H1 (cell line): ENCODE measurements at regions not wholly inside any gene's neighbourhood (a gene's known extent, or its start where the extent isn't known, plus 50 kb on each side); places are given as distances from the start of the nearest gene placed in this dataset.

Experiments used
- CTCF ChIA-PET: fragments of 300-600 bp; sonication (Branson Sonifier 250); formaldehyde crosslinking; loops from one replicate; lab custom pipeline; 2021; ENCODE audit not compliant: partially characterized antibody; lab: Charles Lee
- POLR2A ChIA-PET: fragments of 300-600 bp; sonication (Branson Sonifier 250); formaldehyde crosslinking; loops from one replicate; lab custom pipeline; 2021; ENCODE audit warnings: inconsistent platforms; ENCODE audit not compliant: partially characterized antibody; lab: Charles Lee
- DNase-seq, 2 experiments: peaks; one replicate each; pipeline versions ENCODE4 v3.0.0 to v3.0.0-alpha.2; 2010 to 2022; ENCODE audit warnings: low spot score in 2 of 2, low read depth in 1 of 2, mixed read lengths in 1 of 2
- FAIRE-seq: peaks from 2 replicates; lab custom pipeline; 2011; peaks lifted over from hg19 to GRCh38; lab: Jason Lieb, UNC
- H2AFZ ChIP-seq: 2 replicates; pipeline ENCODE4 v1.8.1; 2012; ENCODE audit warnings: low read length, inconsistent platforms
- H2AK5ac ChIP-seq: 2 replicates; pipeline ENCODE4 v1.6.1; 2013; ENCODE audit warnings: low read depth, low read length
- H2BK120ac ChIP-seq: replicated peaks from 2 replicates; pipeline ENCODE3; 2013; ENCODE audit warnings: low read depth, low read length, inconsistent platforms
- H2BK12ac ChIP-seq: 2 replicates; pipeline ENCODE4 v1.6.1; 2013; ENCODE audit warnings: low read depth, low read length
- H2BK15ac ChIP-seq: 2 replicates; pipeline ENCODE4 v1.6.1; 2013; ENCODE audit warnings: low read length
- H2BK20ac ChIP-seq: 2 replicates; pipeline ENCODE4 v1.6.1; 2013; ENCODE audit warnings: low read length
- H2BK5ac ChIP-seq: 2 replicates; pipeline ENCODE4 v1.6.1; 2013; ENCODE audit warnings: low read depth, low read length
- H3K14ac ChIP-seq: 2 replicates; pipeline ENCODE4 v1.6.1; 2013; ENCODE audit warnings: inconsistent platforms; ENCODE audit not compliant: insufficient read length
- H3K18ac ChIP-seq: 2 replicates; pipeline ENCODE4 v1.6.1; 2013; ENCODE audit warnings: low read length; ENCODE audit errors: extremely low read depth
- H3K23ac ChIP-seq: 2 replicates; pipeline ENCODE4 v1.6.1; 2013; ENCODE audit warnings: inconsistent platforms; ENCODE audit not compliant: insufficient read length
- H3K23me2 ChIP-seq: 2 replicates; pipeline ENCODE4 v1.6.1; 2013; ENCODE audit warnings: low read depth, low read length
- H3K27ac ChIP-seq: 2 replicates; pipeline ENCODE4 v1.6.1; 2011; ENCODE audit warnings: low read depth, low read length, inconsistent platforms
- H3K27me3 ChIP-seq, 4 experiments: replicated peaks in 1 of 4; 1 replicate in 1 of 4; 2 replicates in 3 of 4; pipeline versions ENCODE4 v1.6.1 to v1.8.1; 2011 to 2013; ENCODE audit warnings: low read length in 3 of 4, mild to moderate bottlenecking in 3 of 4, inconsistent platforms in 2 of 4, mixed read lengths in 2 of 4, moderate library complexity in 1 of 4; ENCODE audit not compliant: control insufficient read depth in 3 of 4, insufficient read depth in 3 of 4; ENCODE audit errors: extremely low read depth in 1 of 4
- H3K36me3 ChIP-seq, 4 experiments: 2 replicates each; pipeline versions ENCODE4 v1.6.1 to v1.8.1; 2011 to 2013; ENCODE audit warnings: mild to moderate bottlenecking in 4 of 4, low read length in 3 of 4, moderate library complexity in 2 of 4, control low read depth in 1 of 4, inconsistent platforms in 1 of 4; ENCODE audit not compliant: insufficient read depth in 4 of 4, control insufficient read depth in 2 of 4
- H3K4ac ChIP-seq: replicated peaks from 2 replicates; pipeline ENCODE3; 2013; ENCODE audit warnings: low read length, low read depth, mixed read lengths, inconsistent platforms; ENCODE audit not compliant: insufficient read length
- H3K4me1 ChIP-seq, 4 experiments: replicated peaks in 1 of 4; 1 replicate in 1 of 4; 2 replicates in 3 of 4; pipeline versions ENCODE4 v1.6.1 to v1.8.1; 2011 to 2013; ENCODE audit warnings: low read length in 3 of 4, inconsistent platforms in 2 of 4, mixed read lengths in 1 of 4; ENCODE audit not compliant: insufficient read depth in 4 of 4, control insufficient read depth in 3 of 4
- H3K4me2 ChIP-seq, 2 experiments: 2 replicates each; pipeline versions ENCODE4 v1.6.1 to v1.8.1; 2011 to 2013; ENCODE audit warnings: low read depth in 2 of 2, low read length in 2 of 2, control low read depth in 1 of 2, inconsistent platforms in 1 of 2, mild to moderate bottlenecking in 1 of 2; ENCODE audit not compliant: insufficient read depth in 1 of 2
- H3K4me3 ChIP-seq, 4 experiments: fragments of 200-600, 300-600 bp in 1 of 4; sonication (generic), shearing (Covaris generic), sonication (Bioruptor Twin) in 1 of 4; 2 replicates each; pipeline versions ENCODE4 v1.5.1 to v1.8.1; 2011 to 2016; ENCODE audit warnings: low read length in 4 of 4, low read depth in 3 of 4, control low read depth in 2 of 4, inconsistent platforms in 2 of 4, mild to moderate bottlenecking in 2 of 4, mixed read lengths in 1 of 4, moderate library complexity in 1 of 4; ENCODE audit not compliant: insufficient read depth in 2 of 4; ENCODE audit errors: extremely low read depth in 1 of 4
- H3K56ac ChIP-seq: replicated peaks from 2 replicates; pipeline ENCODE3; 2013; ENCODE audit warnings: low read depth, mild to moderate bottlenecking, mixed read lengths, low read length, inconsistent platforms; ENCODE audit not compliant: insufficient read length
- H3K79me1 ChIP-seq: 2 replicates; pipeline ENCODE4 v1.6.1; 2013; ENCODE audit warnings: low read depth, low read length, control low read depth
- H3K79me2 ChIP-seq, 2 experiments: 2 replicates each; pipeline versions ENCODE4 v1.6.1 to v1.8.1; 2012 to 2013; ENCODE audit warnings: low read length in 2 of 2, mild to moderate bottlenecking in 2 of 2, inconsistent platforms in 1 of 2; ENCODE audit not compliant: insufficient read depth in 2 of 2, control insufficient read depth in 1 of 2
- H3K9ac ChIP-seq, 4 experiments: replicated peaks in 1 of 4; 1 replicate in 1 of 4; 2 replicates in 3 of 4; pipeline versions ENCODE4 v1.6.1 to v1.8.1; 2011 to 2013; ENCODE audit warnings: low read depth in 3 of 4, low read length in 3 of 4, control low read depth in 2 of 4, mild to moderate bottlenecking in 2 of 4, moderate library complexity in 2 of 4, inconsistent platforms in 1 of 4; ENCODE audit errors: extremely low read depth in 1 of 4
- H3K9me3 ChIP-seq, 2 experiments: 2 replicates each; pipeline versions ENCODE4 v1.6.1 to v1.8.1; 2012 to 2013; ENCODE audit warnings: mild to moderate bottlenecking in 2 of 2, moderate library complexity in 2 of 2, control low read depth in 1 of 2, inconsistent platforms in 1 of 2, low read depth in 1 of 2, low read length in 1 of 2, mixed read lengths in 1 of 2; ENCODE audit not compliant: insufficient read depth in 2 of 2
- H4K20me1 ChIP-seq, 2 experiments: replicated peaks in 1 of 2; 2 replicates each; pipeline versions ENCODE3 to v1.8.1; 2011 to 2013; ENCODE audit warnings: inconsistent platforms in 2 of 2, low read length in 2 of 2, mild to moderate bottlenecking in 1 of 2; ENCODE audit not compliant: insufficient read depth in 2 of 2, control insufficient read depth in 1 of 2
- H4K5ac ChIP-seq: 2 replicates; pipeline ENCODE4 v1.6.1; 2013; ENCODE audit warnings: low read length, low read depth, mixed read lengths, inconsistent platforms; ENCODE audit not compliant: insufficient read length
- H4K8ac ChIP-seq: 2 replicates; pipeline ENCODE4 v1.8.0; 2013; ENCODE audit warnings: mild to moderate bottlenecking, moderate library complexity, low read length, inconsistent platforms; ENCODE audit not compliant: insufficient read depth; ENCODE audit errors: extremely low read depth
- H4K91ac ChIP-seq: replicated peaks from 2 replicates; pipeline ENCODE3; 2013; ENCODE audit warnings: low read length, mixed read lengths, inconsistent platforms; ENCODE audit not compliant: insufficient read length
- ASH2L ChIP-seq: fragments of 200-600, 300-600 bp; sonication (generic); IDR thresholded peaks from one replicate; pipeline ENCODE4 v1.7.1; 2017; ENCODE audit warnings: low read length
- CEBPB ChIP-seq: IDR thresholded peaks from 2 replicates; pipeline ENCODE4 v1.6.1; 2012; ENCODE audit warnings: low read depth, low read length
- EP300 ChIP-seq, 2 experiments: IDR thresholded peaks; 1 replicate in 1 of 2; 2 replicates in 1 of 2; pipeline ENCODE4 v1.6.1; 2011 to 2012; ENCODE audit warnings: low read depth in 2 of 2, low read length in 2 of 2, mild to moderate bottlenecking in 2 of 2, borderline replicate concordance in 1 of 2, inconsistent platforms in 1 of 2, moderate library complexity in 1 of 2
- HDAC2 ChIP-seq, 2 experiments: fragments of 300-600 bp in 1 of 2; sonication (generic) in 1 of 2; IDR thresholded peaks; 2 replicates each; pipeline ENCODE4 v1.6.1; 2011 to 2012; ENCODE audit warnings: low read depth in 2 of 2, low read length in 2 of 2, mild to moderate bottlenecking in 2 of 2, moderate library complexity in 2 of 2, borderline replicate concordance in 1 of 2, inconsistent platforms in 1 of 2
- KDM5A ChIP-seq: fragments of 200-600 bp; IDR thresholded peaks from 2 replicates; pipeline ENCODE4 v1.7.1; 2012; ENCODE audit warnings: mild to moderate bottlenecking, low read length, inconsistent platforms, mixed read lengths
- POLR2AphosphoS5 ChIP-seq: IDR thresholded peaks from 2 replicates; pipeline ENCODE4 v1.6.1; 2011; ENCODE audit warnings: low read depth, low read length
- SRF ChIP-seq: IDR thresholded peaks from 2 replicates; pipeline ENCODE4 v1.6.1; 2011; ENCODE audit warnings: mild to moderate bottlenecking, low read depth, low read length, moderate library complexity
- WGBS, 2 experiments: shearing (Covaris generic) in 1 of 2; methylation state at CpG; one replicate each; pipeline versions ENCODE4 v1.1.6 to v1.1.7; 2013 to 2015; ENCODE audit warnings: low lambda C conversion rate in 2 of 2, mixed read lengths in 2 of 2, inconsistent platforms in 1 of 2, low coverage in 1 of 2, missing lambda C conversion rate in 1 of 2; ENCODE audit not compliant: insufficient replicate concordance in 2 of 2, insufficient coverage in 1 of 2, insufficient read length in 1 of 2; ENCODE audit errors: extremely low coverage in 1 of 2, missing lambda C conversion rate in 1 of 2; 5-methylcytosine and 5-hydroxymethylcytosine counted together
- TF ChIP-seq, protein P1 (sequence below), 3 experiments: IDR thresholded peaks; 1 replicate in 2 of 3; 2 replicates in 1 of 3; pipeline versions ENCODE4 v1.5.1 to v1.6.1; 2011; ENCODE audit warnings: low read length in 3 of 3, mild to moderate bottlenecking in 3 of 3, inconsistent platforms in 2 of 3, low read depth in 1 of 3, moderate library complexity in 1 of 3; ENCODE audit not compliant: insufficient read depth in 1 of 3; ENCODE audit errors: control extremely low read depth in 1 of 3

DNA sequence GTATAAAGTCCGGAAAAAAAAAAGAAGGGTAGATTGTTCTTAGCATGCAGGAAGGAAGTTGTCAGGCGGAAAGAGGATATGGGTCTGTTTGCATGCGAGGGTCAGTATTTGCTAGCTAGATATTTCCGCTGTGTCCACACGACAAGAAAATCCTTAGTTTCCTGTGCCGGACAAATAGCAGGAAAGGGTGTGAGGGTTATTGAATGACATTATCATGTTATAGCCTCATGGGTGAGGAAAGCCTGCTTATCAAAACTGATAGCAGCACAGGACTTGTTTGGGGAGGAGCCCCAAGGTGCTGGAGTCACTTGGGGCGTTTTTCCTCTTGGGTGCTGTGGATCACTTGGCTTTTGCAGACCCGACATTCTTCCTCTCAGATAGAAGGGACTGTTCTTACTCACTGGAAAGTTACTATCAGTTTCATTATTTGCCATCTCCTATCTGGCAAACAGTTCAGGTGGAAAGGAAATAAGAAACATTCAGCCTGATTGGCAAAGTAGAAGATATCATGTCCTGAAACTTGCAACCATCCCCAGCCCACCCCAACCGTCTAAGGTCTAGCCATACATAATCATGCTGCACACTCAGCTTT is 127.2 kb upstream of the DPH6 start:
- no peaks in the 10 kb centered on the region for H3K79me1 ChIP-seq
- DNase-seq (no peak), FAIRE-seq (no peak)
- no peak overlapping the region for H3K14ac ChIP-seq
- H2BK15ac ChIP-seq: no peak overlapping the region
- H3K36me3 ChIP-seq: no peaks in the 10 kb centered on the region
- no peak overlapping the region for H3K4me3 ChIP-seq
- H2BK5ac ChIP-seq: no peak overlapping the region
- H3K9ac ChIP-seq: no peak overlapping the region
- H3K9me3 ChIP-seq: no peaks in the 10 kb centered on the region
- H2AFZ ChIP-seq: peak overlapping the region; percentile 73; the same call in 1 of the 2 replicates
- ChIA-PET CTCF (interaction anchor here (0.6 to 1.1 kb wide), 2 partner anchors 11 to 1508 kb away, joined by 3 read pairs; no protein-coding TSS in a partner anchor), POLR2A (interaction anchor here (0.6 kb wide), 1 partner anchor 807 kb away, joined by 3 read pairs; no protein-coding TSS in a partner anchor)
- no peak overlapping the region for H4K8ac ChIP-seq
- WGBS, 2 experiments: 83% methylated on average over 9 of the region's 9 CpGs; no CpG with 5 or more reads in 1 of the 2 experiments
- H3K27me3 ChIP-seq: no peaks in the 10 kb centered on the region
- no peak overlapping the region for H2AK5ac ChIP-seq
- H3K23me2 ChIP-seq: no peaks in the 10 kb centered on the region
- H2BK120ac ChIP-seq: no peak overlapping the region
- H3K4ac ChIP-seq: no peak overlapping the region
- H3K27ac ChIP-seq: no peak overlapping the region
- no peaks in the 10 kb centered on the region for H3K79me2 ChIP-seq
- H4K5ac ChIP-seq: no peak overlapping the region
- no peak overlapping the region for H3K23ac ChIP-seq
- no peak overlapping the region for H2BK12ac ChIP-seq
- H3K56ac ChIP-seq: no peak overlapping the region
- TF ChIP-seq POLR2AphosphoS5: no peak
- TF ChIP-seq EP300 (IDR thresholded peaks at IDR 0.05; ENCODE audit: borderline replicate concordance in 1 of 2, low read depth in 2 of 2, low read length in 2 of 2): no peak
- no peak for TF ChIP-seq KDM5A
- TF ChIP-seq HDAC2 (IDR thresholded peaks at IDR 0.05; ENCODE audit: borderline replicate concordance in 1 of 2, low read depth in 2 of 2, low read length in 2 of 2): no peak
- no peak for TF ChIP-seq CEBPB
- TF ChIP-seq, protein P1, sequence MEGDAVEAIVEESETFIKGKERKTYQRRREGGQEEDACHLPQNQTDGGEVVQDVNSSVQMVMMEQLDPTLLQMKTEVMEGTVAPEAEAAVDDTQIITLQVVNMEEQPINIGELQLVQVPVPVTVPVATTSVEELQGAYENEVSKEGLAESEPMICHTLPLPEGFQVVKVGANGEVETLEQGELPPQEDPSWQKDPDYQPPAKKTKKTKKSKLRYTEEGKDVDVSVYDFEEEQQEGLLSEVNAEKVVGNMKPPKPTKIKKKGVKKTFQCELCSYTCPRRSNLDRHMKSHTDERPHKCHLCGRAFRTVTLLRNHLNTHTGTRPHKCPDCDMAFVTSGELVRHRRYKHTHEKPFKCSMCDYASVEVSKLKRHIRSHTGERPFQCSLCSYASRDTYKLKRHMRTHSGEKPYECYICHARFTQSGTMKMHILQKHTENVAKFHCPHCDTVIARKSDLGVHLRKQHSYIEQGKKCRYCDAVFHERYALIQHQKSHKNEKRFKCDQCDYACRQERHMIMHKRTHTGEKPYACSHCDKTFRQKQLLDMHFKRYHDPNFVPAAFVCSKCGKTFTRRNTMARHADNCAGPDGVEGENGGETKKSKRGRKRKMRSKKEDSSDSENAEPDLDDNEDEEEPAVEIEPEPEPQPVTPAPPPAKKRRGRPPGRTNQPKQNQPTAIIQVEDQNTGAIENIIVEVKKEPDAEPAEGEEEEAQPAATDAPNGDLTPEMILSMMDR (IDR thresholded peaks at IDR 0.05; ENCODE audit: control extremely low read depth in 1 of 3, insufficient read depth in 1 of 3, low read depth in 1 of 3, low read length in 3 of 3): no peak
- no peak for TF ChIP-seq ASH2L
- no peak for TF ChIP-seq SRF
- H4K20me1 ChIP-seq: no peaks in the 10 kb centered on the region
- H3K4me1 ChIP-seq: peaks cover 0 to 9% (median 0%) of the 10 kb centered on the region in 4 experiments; a peak in 4 of 7 replicates
- no peak overlapping the region for H3K4me2 ChIP-seq
- no peak overlapping the region; the same call in 1 of the 2 replicates for H2BK20ac ChIP-seq
- H3K18ac ChIP-seq: no peak overlapping the region
- no peak overlapping the region for H4K91ac ChIP-seq
